ENCODE measurements at regions not wholly inside any gene's neighbourhood (a gene's known extent, or its start where the extent isn't known, plus 50 kb on each side); places are given as distances from the start of the nearest gene placed in this dataset.
"Not testable (repeated sequence)": the region's sequence is repeated elsewhere in the genome, so short reads cannot be mapped to it uniquely, and the experiment has no call there.

GRCh38 chr9:88833946-88834345 lies 157.3 kb upstream of the S1PR3 start:
- no peak overlapping the region for H3K27ac ChIP-seq

GRCh38 chr9:88835038-88835466 lies 156.2 kb upstream of the S1PR3 start:
- TF ChIP-seq, protein P1, sequence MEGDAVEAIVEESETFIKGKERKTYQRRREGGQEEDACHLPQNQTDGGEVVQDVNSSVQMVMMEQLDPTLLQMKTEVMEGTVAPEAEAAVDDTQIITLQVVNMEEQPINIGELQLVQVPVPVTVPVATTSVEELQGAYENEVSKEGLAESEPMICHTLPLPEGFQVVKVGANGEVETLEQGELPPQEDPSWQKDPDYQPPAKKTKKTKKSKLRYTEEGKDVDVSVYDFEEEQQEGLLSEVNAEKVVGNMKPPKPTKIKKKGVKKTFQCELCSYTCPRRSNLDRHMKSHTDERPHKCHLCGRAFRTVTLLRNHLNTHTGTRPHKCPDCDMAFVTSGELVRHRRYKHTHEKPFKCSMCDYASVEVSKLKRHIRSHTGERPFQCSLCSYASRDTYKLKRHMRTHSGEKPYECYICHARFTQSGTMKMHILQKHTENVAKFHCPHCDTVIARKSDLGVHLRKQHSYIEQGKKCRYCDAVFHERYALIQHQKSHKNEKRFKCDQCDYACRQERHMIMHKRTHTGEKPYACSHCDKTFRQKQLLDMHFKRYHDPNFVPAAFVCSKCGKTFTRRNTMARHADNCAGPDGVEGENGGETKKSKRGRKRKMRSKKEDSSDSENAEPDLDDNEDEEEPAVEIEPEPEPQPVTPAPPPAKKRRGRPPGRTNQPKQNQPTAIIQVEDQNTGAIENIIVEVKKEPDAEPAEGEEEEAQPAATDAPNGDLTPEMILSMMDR (IDR thresholded peaks at IDR 0.05): no peak
- no peak for DNase-seq
- Histone ChIP-seq H3K36me3 (ENCODE audit: insufficient read depth in 1 of 2, low read depth in 1 of 2) (no peaks in the 10 kb centered on the region), H3K27me3 (ENCODE audit: insufficient read depth in 3 of 3, low read length in 2 of 3) (no peaks in the 10 kb centered on the region), H3K4me1 (no peaks in the 10 kb centered on the region), H3K4me3 (no peak overlapping the region), H3K27ac (no peak overlapping the region), H3K9me3 (no peaks in the 10 kb centered on the region)
- ATAC-seq: no peak
- intact Hi-C loops (cut with DNase I): no loop called here
- 77 to 88% (median 81%) methylated on average over 1 of the region's 1 CpG for WGBS, 3 donors

More at GRCh38 chr9:88833946-88834345, 157.3 kb upstream of the S1PR3 start:
- H3K36me3 ChIP-seq (ENCODE audit: insufficient read depth in 1 of 2, low read depth in 1 of 2): no peaks in the 10 kb centered on the region
- TF ChIP-seq, protein P1 (IDR thresholded peaks at IDR 0.05): no peak
- WGBS, 3 donors: 71 to 83% (median 76%) methylated on average over 1 of the region's 1 CpG
- no peaks in the 10 kb centered on the region for H3K27me3 ChIP-seq (ENCODE audit: insufficient read depth in 3 of 3, low read length in 2 of 3)
- intact Hi-C loops (cut with DNase I): no loop called here
- no peaks in the 10 kb centered on the region for H3K9me3 ChIP-seq
- H3K4me1 ChIP-seq: no peaks in the 10 kb centered on the region
- H3K4me3 ChIP-seq: no peak overlapping the region
- no peak for ATAC-seq
- DNase-seq: no peak

GRCh38 chr9:88835772-88836171 lies 155.5 kb upstream of the S1PR3 start:
- Histone ChIP-seq H3K9me3 (no peaks in the 10 kb centered on the region), H3K4me1 (no peaks in the 10 kb centered on the region), H3K36me3 (ENCODE audit: insufficient read depth in 1 of 2, low read depth in 1 of 2) (no peaks in the 10 kb centered on the region), H3K4me3 (no peak overlapping the region), H3K27me3 (ENCODE audit: insufficient read depth in 3 of 3, low read length in 2 of 3) (no peaks in the 10 kb centered on the region), H3K27ac (no peak overlapping the region)
- 22 to 43% (median 25%) methylated on average over 3 of the region's 3 CpGs for WGBS, 3 donors
- TF ChIP-seq, protein P1 (IDR thresholded peaks at IDR 0.05): no peak
- no peak for DNase-seq
- intact Hi-C loops (cut with DNase I): no loop called here
- ATAC-seq: no peak

GRCh38 chr9:88837731-88838130 lies 153.5 kb upstream of the S1PR3 start:
- DNase-seq: no peak
- Histone ChIP-seq H3K36me3 (ENCODE audit: insufficient read depth in 1 of 2, low read depth in 1 of 2) (no peaks in the 10 kb centered on the region), H3K27me3 (ENCODE audit: insufficient read depth in 3 of 3, low read length in 2 of 3) (no peaks in the 10 kb centered on the region), H3K9me3 (no peaks in the 10 kb centered on the region), H3K4me1 (no peaks in the 10 kb centered on the region), H3K27ac (no peak overlapping the region), H3K4me3 (no peak overlapping the region)
- intact Hi-C loops (cut with DNase I): no loop called here
- ATAC-seq: no peak
- WGBS, 3 donors: 82 to 88% (median 84%) methylated on average over 2 of the region's 2 CpGs
- TF ChIP-seq, protein P1 (IDR thresholded peaks at IDR 0.05): no peak

DNA sequence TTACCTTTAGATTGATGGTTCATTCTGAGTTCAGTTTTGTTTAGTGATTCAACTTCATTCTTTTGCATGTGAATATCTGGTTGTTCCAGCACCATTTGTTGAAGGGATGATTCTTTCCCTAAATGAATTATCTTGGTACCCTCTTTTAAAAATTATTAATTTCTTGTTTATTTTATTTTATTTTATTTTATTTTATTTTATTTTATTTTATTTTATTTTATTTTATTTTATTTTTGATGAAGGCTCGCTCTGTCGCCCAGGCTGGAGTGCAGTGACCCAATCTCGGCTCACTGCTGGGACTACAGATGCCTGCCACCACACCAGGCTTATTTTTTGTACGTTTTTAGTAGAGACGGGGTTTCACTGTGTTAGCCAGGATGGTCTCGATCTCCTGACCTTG lies 141.4 kb upstream of the S1PR3 start:
- DNase-seq; H3K27me3 ChIP-seq (ENCODE audit: insufficient read depth in 3 of 3, low read length in 2 of 3); H3K27ac ChIP-seq; ATAC-seq; H3K4me3 ChIP-seq; H3K36me3 ChIP-seq (ENCODE audit: insufficient read depth in 1 of 2, low read depth in 1 of 2); H3K4me1 ChIP-seq; H3K9me3 ChIP-seq: not testable (repeated sequence)
- intact Hi-C loops (cut with DNase I): loop anchor here in 1 of 2 donors (5.0 kb wide), 1 partner anchor 63 kb away; no protein-coding TSS in a partner anchor
- 87 to 93% (median 89%) methylated on average over 6 of the region's 6 CpGs for WGBS, 3 donors
